Adrenal gland (tissue), 5 donors: ENCODE measurements at regions not wholly inside any gene's neighbourhood (a gene's known extent, or its start where the extent isn't known, plus 50 kb on each side); places are given as distances from the start of the nearest gene placed in this dataset.

Source experiments
- POLR2A ChIP-seq, 2 donors: fragments of 450-650 bp; IDR thresholded peaks; one replicate each; pipeline ENCODE4 v1.6.1; 2017; ENCODE audit warnings: antibody characterized with exemption in 2 of 2, mild to moderate bottlenecking in 2 of 2, moderate library complexity in 1 of 2
- TF ChIP-seq, protein P1 (sequence below), 6 experiments: fragments of 450-650 bp in 4 of 6; fragments of 200-600 bp in 2 of 6; sonication (generic) in 1 of 6; IDR thresholded peaks; 1 replicate in 5 of 6; 2 replicates in 1 of 6; pipeline versions ENCODE4 v1.5.1 to v1.8.0; 2016 to 2021; ENCODE audit warnings: antibody characterized with exemption in 6 of 6, mild to moderate bottlenecking in 2 of 6, moderate library complexity in 1 of 6
- donor health status: DM: no; HTN: no; CAD: no.

GRCh38 chr7:156025675-156026074 lies 213.4 kb upstream of the SHH start:
- TF ChIP-seq, protein P1, sequence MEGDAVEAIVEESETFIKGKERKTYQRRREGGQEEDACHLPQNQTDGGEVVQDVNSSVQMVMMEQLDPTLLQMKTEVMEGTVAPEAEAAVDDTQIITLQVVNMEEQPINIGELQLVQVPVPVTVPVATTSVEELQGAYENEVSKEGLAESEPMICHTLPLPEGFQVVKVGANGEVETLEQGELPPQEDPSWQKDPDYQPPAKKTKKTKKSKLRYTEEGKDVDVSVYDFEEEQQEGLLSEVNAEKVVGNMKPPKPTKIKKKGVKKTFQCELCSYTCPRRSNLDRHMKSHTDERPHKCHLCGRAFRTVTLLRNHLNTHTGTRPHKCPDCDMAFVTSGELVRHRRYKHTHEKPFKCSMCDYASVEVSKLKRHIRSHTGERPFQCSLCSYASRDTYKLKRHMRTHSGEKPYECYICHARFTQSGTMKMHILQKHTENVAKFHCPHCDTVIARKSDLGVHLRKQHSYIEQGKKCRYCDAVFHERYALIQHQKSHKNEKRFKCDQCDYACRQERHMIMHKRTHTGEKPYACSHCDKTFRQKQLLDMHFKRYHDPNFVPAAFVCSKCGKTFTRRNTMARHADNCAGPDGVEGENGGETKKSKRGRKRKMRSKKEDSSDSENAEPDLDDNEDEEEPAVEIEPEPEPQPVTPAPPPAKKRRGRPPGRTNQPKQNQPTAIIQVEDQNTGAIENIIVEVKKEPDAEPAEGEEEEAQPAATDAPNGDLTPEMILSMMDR (IDR thresholded peaks at IDR 0.05), result no peak
- no peak for TF ChIP-seq POLR2A (IDR thresholded peaks at IDR 0.05)
